HEK293T (cell line): ENCODE measurements at regions not wholly inside any gene's neighbourhood (a gene's known extent, or its start where the extent isn't known, plus 50 kb on each side); places are given as distances from the start of the nearest gene placed in this dataset.

Source experiments
- BHLHE40 ChIP-seq: fragments of 450-650 bp; IDR thresholded peaks from 2 replicates; pipeline ENCODE4 v1.6.1; 2016; ENCODE audit warnings: mild to moderate bottlenecking, moderate library complexity, borderline replicate concordance
- ELF4 ChIP-seq: fragments of 450-650 bp; IDR thresholded peaks from 2 replicates; pipeline ENCODE4 v1.6.1; 2017; ENCODE audit warnings: antibody characterized with exemption
- FOXK2 ChIP-seq: fragments of 450-650 bp; IDR thresholded peaks from 2 replicates; pipeline ENCODE4 v1.6.1; 2016; ENCODE audit warnings: mild to moderate bottlenecking
- FOXM1 ChIP-seq: fragments of 450-650 bp; IDR thresholded peaks from 2 replicates; pipeline ENCODE4 v1.6.1; 2017; ENCODE audit warnings: mild to moderate bottlenecking, borderline replicate concordance
- PKNOX1 ChIP-seq: fragments of 450-650 bp; IDR thresholded peaks from 2 replicates; pipeline ENCODE4 v1.6.1; 2016
- SP1 ChIP-seq: fragments of 450-650 bp; IDR thresholded peaks from 2 replicates; pipeline ENCODE4 v1.6.1; 2017
- ZNF384 ChIP-seq: fragments of 450-650 bp; IDR thresholded peaks from 2 replicates; pipeline ENCODE4 v1.6.1; 2016

GRCh38 chr5:92470770-92471169, 1087.7 kb upstream of the ARRDC3 start:
- TF ChIP-seq FOXK2 (no peak), FOXM1 (no peak), ELF4 (no peak), SP1 (no peak), PKNOX1 (no peak), BHLHE40 (no peak), ZNF384 (no peak)
